Activated naive CD4-positive, alpha-beta T cell treated with anti-CD3 and anti-CD28 coated beads for 36 hours (primary cell): ENCODE measurements at regions not wholly inside any gene's neighbourhood (a gene's known extent, or its start where the extent isn't known, plus 50 kb on each side); places are given as distances from the start of the nearest gene placed in this dataset.
"Not testable (repeated sequence)": the region's sequence is repeated elsewhere in the genome, so short reads cannot be mapped to it uniquely, and the experiment has no call there.

Experiments
- CTCF ChIA-PET: fragments of 350-600 bp; sonication (Branson Sonifier 250); formaldehyde crosslinking; loops from one replicate; lab custom pipeline; 2021; ENCODE audit warnings: antibody characterized with exemption; lab: Charles Lee
- DNase-seq: peaks from one replicate; pipeline ENCODE4 v3.0.0-alpha.2; 2020
- H3K27ac Mint-ChIP-seq: one replicate; pipeline ENCODE4 v1.8.0; 2021; ENCODE audit warnings: mild to moderate bottlenecking, mixed read lengths
- H3K27me3 Mint-ChIP-seq: one replicate; pipeline ENCODE4 v1.8.0; 2021; ENCODE audit warnings: low read depth, mixed read lengths
- H3K36me3 Mint-ChIP-seq: one replicate; pipeline ENCODE4 v1.8.0; 2021; ENCODE audit warnings: low read depth, mixed read lengths
- H3K4me1 Mint-ChIP-seq: one replicate; pipeline ENCODE4 v1.8.0; 2021; ENCODE audit warnings: low read depth, mixed read lengths
- H3K4me3 Mint-ChIP-seq: one replicate; pipeline ENCODE4 v1.8.0; 2021; ENCODE audit warnings: mild to moderate bottlenecking, moderate library complexity, mixed read lengths
- H3K9me3 Mint-ChIP-seq: one replicate; pipeline ENCODE4 v1.8.0; 2021; ENCODE audit warnings: mixed read lengths
- intact Hi-C: fragments of 100-400 bp; cut with micrococcal nuclease; formaldehyde crosslinking; loops from one replicate; pipeline ENCODE4 v1.15.1; 2023

GRCh38 chr14:101266441-101266840 is 294.9 kb upstream of the DIO3 start:
- CTCF ChIA-PET, result not testable (repeated sequence)

GRCh38 chr14:101273091-101273490 is 288.2 kb upstream of the DIO3 start:
- no peaks in the 10 kb centered on the region for H3K4me1 Mint-ChIP-seq
- intact Hi-C loops, result no loop called here

More at GRCh38 chr14:101266441-101266840, 294.9 kb upstream of the DIO3 start:
- H3K27ac Mint-ChIP-seq, H3K36me3 Mint-ChIP-seq, H3K4me1 Mint-ChIP-seq, DNase-seq, H3K9me3 Mint-ChIP-seq, H3K4me3 Mint-ChIP-seq, intact Hi-C loops, H3K27me3 Mint-ChIP-seq: not testable (repeated sequence)

GRCh38 chr14:101276309-101277091 is 284.8 kb upstream of the DIO3 start:
- Mint-ChIP-seq H3K27ac (no peak overlapping the region), H3K4me3 (no peak overlapping the region), H3K9me3 (peaks cover 2% of the 10 kb centered on the region), H3K36me3 (no peaks in the 10 kb centered on the region), H3K4me1 (no peaks in the 10 kb centered on the region), H3K27me3 (peaks cover 21% of the 10 kb centered on the region)
- DNase-seq, result no peak
- CTCF ChIA-PET, result interaction anchor here (0.6 kb wide), 1 partner anchor 378 kb away, joined by 4 read pairs; no protein-coding TSS in a partner anchor
- intact Hi-C loops, result no loop called here

More at GRCh38 chr14:101273091-101273490, 288.2 kb upstream of the DIO3 start:
- Mint-ChIP-seq H3K4me3 (no peak overlapping the region), H3K36me3 (no peaks in the 10 kb centered on the region), H3K9me3 (no peaks in the 10 kb centered on the region), H3K27me3 (peaks cover 16% of the 10 kb centered on the region), H3K27ac (no peak overlapping the region)
- CTCF ChIA-PET, result no interaction called here
- no peak for DNase-seq

- H3K9me3 Mint-ChIP-seq, result peaks cover 2% of the 10 kb centered on the region
- DNase-seq, result no peak
- intact Hi-C loops, result no loop called here
- no peaks in the 10 kb centered on the region for H3K36me3 Mint-ChIP-seq
- no peak overlapping the region for H3K4me3 Mint-ChIP-seq
- CTCF ChIA-PET, result no interaction called here
- H3K4me1 Mint-ChIP-seq, result no peaks in the 10 kb centered on the region
- peaks cover 19% of the 10 kb centered on the region for H3K27me3 Mint-ChIP-seq
- H3K27ac Mint-ChIP-seq, result no peak overlapping the region
These were observed 278.9 kb upstream of the DIO3 start for GRCh38 chr14:101282418-101282817.

- no peak for DNase-seq
- Mint-ChIP-seq H3K4me1 (no peaks in the 10 kb centered on the region), H3K36me3 (no peaks in the 10 kb centered on the region), H3K4me3 (no peak overlapping the region), H3K9me3 (no peaks in the 10 kb centered on the region), H3K27me3 (peaks cover 16% of the 10 kb centered on the region), H3K27ac (no peak overlapping the region)
- CTCF ChIA-PET, result no interaction called here
- intact Hi-C loops, result no loop called here
These were observed 276.6 kb upstream of the DIO3 start for GRCh38 chr14:101284711-101285110.

GRCh38 chr14:101286271-101287018 is 274.9 kb upstream of the DIO3 start:
- DNase-seq, result no peak
- no peaks in the 10 kb centered on the region for H3K4me1 Mint-ChIP-seq
- no peak overlapping the region for H3K4me3 Mint-ChIP-seq
- CTCF ChIA-PET, result no interaction called here
- H3K36me3 Mint-ChIP-seq, result no peaks in the 10 kb centered on the region
- H3K27ac Mint-ChIP-seq, result no peak overlapping the region
- intact Hi-C loops, result no loop called here
- peaks cover 18% of the 10 kb centered on the region for H3K27me3 Mint-ChIP-seq
- H3K9me3 Mint-ChIP-seq, result no peaks in the 10 kb centered on the region

- CTCF ChIA-PET, result no interaction called here
- no peaks in the 10 kb centered on the region for H3K36me3 Mint-ChIP-seq
These were observed 272.7 kb upstream of the DIO3 start for GRCh38 chr14:101288436-101289229.

GRCh38 chr14:101289230-101289690 is 272.0 kb upstream of the DIO3 start:
- Mint-ChIP-seq H3K4me1 (no peaks in the 10 kb centered on the region), H3K27ac (no peak overlapping the region), H3K27me3 (peaks cover 20% of the 10 kb centered on the region), H3K4me3 (no peak overlapping the region), H3K9me3 (no peaks in the 10 kb centered on the region), H3K36me3 (no peaks in the 10 kb centered on the region)
- CTCF ChIA-PET, result no interaction called here
- intact Hi-C loops, result no loop called here
- DNase-seq, result no peak

More at GRCh38 chr14:101288436-101289229, 272.7 kb upstream of the DIO3 start:
- Mint-ChIP-seq H3K27ac (no peak overlapping the region), H3K4me3 (no peak overlapping the region), H3K9me3 (no peaks in the 10 kb centered on the region), H3K4me1 (no peaks in the 10 kb centered on the region), H3K27me3 (peaks cover 20% of the 10 kb centered on the region)
- DNase-seq, result no peak
- intact Hi-C loops, result no loop called here

- DNase-seq, result no peak
- no peaks in the 10 kb centered on the region for H3K9me3 Mint-ChIP-seq
- peaks cover 20% of the 10 kb centered on the region for H3K27me3 Mint-ChIP-seq
- intact Hi-C loops, result no loop called here
- no peak overlapping the region for H3K4me3 Mint-ChIP-seq
- CTCF ChIA-PET, result no interaction called here
- no peaks in the 10 kb centered on the region for H3K4me1 Mint-ChIP-seq
- no peaks in the 10 kb centered on the region for H3K36me3 Mint-ChIP-seq
- no peak overlapping the region for H3K27ac Mint-ChIP-seq
These were observed 271.4 kb upstream of the DIO3 start for GRCh38 chr14:101289911-101290310.

- CTCF ChIA-PET, result no interaction called here
- no peak for DNase-seq
- Mint-ChIP-seq H3K9me3 (no peaks in the 10 kb centered on the region), H3K27me3 (peaks cover 15% of the 10 kb centered on the region), H3K27ac (no peak overlapping the region), H3K36me3 (no peaks in the 10 kb centered on the region), H3K4me1 (no peaks in the 10 kb centered on the region), H3K4me3 (no peak overlapping the region)
- intact Hi-C loops, result no loop called here
These were observed 270.7 kb upstream of the DIO3 start for GRCh38 chr14:101290611-101291010.

GRCh38 chr14:101291390-101291789 is 269.9 kb upstream of the DIO3 start:
- intact Hi-C loops, result no loop called here
- no peak for DNase-seq
- CTCF ChIA-PET, result no interaction called here
- Mint-ChIP-seq H3K36me3 (no peaks in the 10 kb centered on the region), H3K4me1 (no peaks in the 10 kb centered on the region), H3K4me3 (no peak overlapping the region), H3K27ac (no peak overlapping the region), H3K9me3 (peaks cover 4% of the 10 kb centered on the region), H3K27me3 (peaks cover 16% of the 10 kb centered on the region)

GRCh38 chr14:101292448-101292847 is 268.8 kb upstream of the DIO3 start:
- intact Hi-C loops, result no loop called here
- H3K27ac Mint-ChIP-seq, result no peak overlapping the region
- H3K27me3 Mint-ChIP-seq, result peaks cover 19% of the 10 kb centered on the region
- DNase-seq, result no peak
- H3K36me3 Mint-ChIP-seq, result no peaks in the 10 kb centered on the region
- CTCF ChIA-PET, result interaction anchor here (0.7 kb wide), 1 partner anchor 944 kb away, joined by 3 read pairs; no protein-coding TSS in a partner anchor
- H3K4me1 Mint-ChIP-seq, result no peaks in the 10 kb centered on the region
- no peak overlapping the region for H3K4me3 Mint-ChIP-seq
- peaks cover 12% of the 10 kb centered on the region for H3K9me3 Mint-ChIP-seq
